Gastrocnemius medialis (tissue), 4 donors: ENCODE measurements at regions not wholly inside any gene's neighbourhood (a gene's known extent, or its start where the extent isn't known, plus 50 kb on each side); places are given as distances from the start of the nearest gene placed in this dataset.

ENCODE experiments used
- CTCF ChIP-seq, 5 experiments: fragments of 450-650 bp in 3 of 5; fragments of 200-600 bp in 2 of 5; sonication (generic) in 2 of 5; IDR thresholded peaks in 4 of 5; conservative IDR thresholded peaks in 1 of 5; 1 replicate in 4 of 5; 2 replicates in 1 of 5; pipeline ENCODE4 v1.5.1; 2016 to 2019; ENCODE audit warnings: antibody characterized with exemption in 5 of 5, mild to moderate bottlenecking in 3 of 5, moderate library complexity in 3 of 5
- POLR2A ChIP-seq, 2 donors: fragments of 450-650 bp; IDR thresholded peaks; one replicate each; pipeline ENCODE4 v1.6.1; 2017; ENCODE audit warnings: antibody characterized with exemption in 2 of 2, mild to moderate bottlenecking in 2 of 2, moderate library complexity in 2 of 2

DNA sequence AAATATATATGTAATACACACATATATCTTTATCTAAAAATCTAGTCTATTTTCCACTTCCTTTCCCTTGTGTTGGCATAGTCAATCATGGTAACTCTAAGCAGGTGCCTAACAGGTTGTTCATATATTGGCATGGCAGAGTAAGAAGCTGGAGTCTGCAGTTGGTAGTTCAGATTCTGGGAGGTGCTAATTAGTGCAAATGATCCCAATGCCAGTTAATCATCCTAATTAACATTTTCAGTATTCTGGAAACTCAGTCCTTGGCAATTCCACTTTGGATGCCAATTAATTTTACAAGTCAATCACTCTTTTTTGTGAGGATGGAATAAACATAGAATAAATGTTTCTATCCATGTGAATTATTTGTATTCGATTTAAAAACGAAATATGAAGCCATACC lies 863.7 kb upstream of the SOX9 start:
- no peak for TF ChIP-seq CTCF (IDR thresholded peaks at IDR 0.05 in 4 of 5, conservative IDR thresholded peaks at IDR 0.05 in 1 of 5)
- TF ChIP-seq POLR2A (IDR thresholded peaks at IDR 0.05) = no peak
